Upper lobe of right lung (tissue), 1 donor: ENCODE measurements at regions not wholly inside any gene's neighbourhood (a gene's known extent, or its start where the extent isn't known, plus 50 kb on each side); places are given as distances from the start of the nearest gene placed in this dataset.

ENCODE experiments used
- ATAC-seq: fragments of 200-7000 bp; cut with Tn5 transposase; one replicate; pipeline ENCODE4 v1.9.1; 2020; ENCODE audit warnings: mild to moderate bottlenecking, moderate library complexity
- DNase-seq: peaks from one replicate; pipeline ENCODE4 v3.0.0-alpha.2; 2020
- H3K27ac ChIP-seq: fragments of 200-600 bp; one replicate; pipeline ENCODE4 v1.8.0; 2022
- H3K27me3 ChIP-seq: fragments of 200-600 bp; one replicate; pipeline ENCODE4 v1.8.0; 2022; ENCODE audit warnings: mild to moderate bottlenecking
- H3K36me3 ChIP-seq: fragments of 200-600 bp; one replicate; pipeline ENCODE4 v1.8.0; 2022
- H3K4me1 ChIP-seq: fragments of 200-600 bp; one replicate; pipeline ENCODE4 v1.8.0; 2022
- H3K4me3 ChIP-seq: fragments of 200-600 bp; one replicate; pipeline ENCODE4 v1.8.0; 2022; ENCODE audit warnings: mild to moderate bottlenecking
- H3K9me3 ChIP-seq: fragments of 200-600 bp; one replicate; pipeline ENCODE4 v1.8.0; 2022
- CTCF ChIP-seq: fragments of 200-600 bp; IDR thresholded peaks from one replicate; pipeline ENCODE4 v1.8.0; 2022; ENCODE audit warnings: antibody characterized with exemption
- intact Hi-C: fragments of 100-400 bp; cut with DNase I; formaldehyde crosslinking; loops from one replicate; pipeline ENCODE4 v1.11.0; 2022
- donor health status: DM: no; HTN: yes; CAD: no; lungs with severe emphysema.

DNA sequence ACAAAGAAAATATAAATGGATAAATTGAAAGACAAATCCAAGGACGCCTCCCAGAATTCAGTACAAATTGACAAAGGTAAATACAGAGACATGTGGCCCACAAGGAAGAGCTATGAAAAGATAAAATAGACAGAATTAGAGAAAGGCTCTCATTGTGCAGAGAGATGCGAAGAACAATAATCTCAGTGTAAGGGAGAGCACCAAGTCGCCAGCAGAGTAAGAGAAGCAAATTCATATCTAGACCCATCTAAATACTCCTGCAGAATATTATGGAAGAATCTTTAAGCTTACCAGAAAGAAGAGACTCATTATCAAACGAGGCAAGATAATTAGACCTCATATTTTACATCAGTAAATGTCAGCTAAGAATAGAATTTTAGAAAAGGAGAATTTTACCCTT lies 101.7 kb upstream of the ITGA1 start:
- H3K27ac ChIP-seq, result no peak overlapping the region
- ATAC-seq (no peak), DNase-seq (no peak)
- H3K36me3 ChIP-seq, result no peaks in the 10 kb centered on the region
- H3K4me1 ChIP-seq, result peaks cover 12% of the 10 kb centered on the region
- TF ChIP-seq CTCF, result no peak
- intact Hi-C loops, result no loop called here
- H3K4me3 ChIP-seq, result no peak overlapping the region
- H3K9me3 ChIP-seq, result no peaks in the 10 kb centered on the region
- no peaks in the 10 kb centered on the region for H3K27me3 ChIP-seq

- Histone ChIP-seq H3K9me3 (no peaks in the 10 kb centered on the region), H3K27me3 (no peaks in the 10 kb centered on the region), H3K4me1 (peaks cover 12% of the 10 kb centered on the region), H3K4me3 (no peak overlapping the region), H3K27ac (no peak overlapping the region), H3K36me3 (no peaks in the 10 kb centered on the region)
- DNase-seq (no peak), ATAC-seq (peak; percentile 69)
- intact Hi-C loops, result no loop called here
- TF ChIP-seq CTCF, result no peak
These were observed 97.4 kb upstream of the ITGA1 start for GRCh38 chr5:52690236-52690768.

GRCh38 chr5:52692039-52692438 lies 95.7 kb upstream of the ITGA1 start:
- ATAC-seq (no peak), DNase-seq (no peak)
- TF ChIP-seq CTCF, result no peak
- Histone ChIP-seq H3K27me3 (no peaks in the 10 kb centered on the region), H3K36me3 (no peaks in the 10 kb centered on the region), H3K4me3 (no peak overlapping the region), H3K4me1 (peaks cover 15% of the 10 kb centered on the region), H3K9me3 (no peaks in the 10 kb centered on the region), H3K27ac (no peak overlapping the region)
- intact Hi-C loops, result no loop called here

DNA sequence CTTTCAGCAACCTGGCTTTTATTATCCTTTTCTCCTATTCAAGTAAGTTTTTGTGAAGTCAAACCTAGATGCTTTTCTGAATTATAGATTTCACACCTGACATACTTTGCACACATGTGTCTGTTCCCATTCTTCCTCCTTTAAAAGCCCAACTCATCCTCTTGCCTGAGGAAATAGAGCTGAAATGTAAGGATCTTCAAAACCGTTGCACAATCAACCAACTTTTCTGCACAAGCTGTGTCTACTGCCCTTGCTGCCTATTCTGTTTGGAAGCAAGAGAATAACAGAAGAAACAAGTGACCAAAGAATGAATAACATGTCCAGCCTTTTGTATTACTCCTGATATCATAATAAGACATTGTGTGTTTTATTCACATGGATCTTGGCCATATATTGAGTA lies 95.1 kb upstream of the ITGA1 start:
- TF ChIP-seq CTCF, result no peak
- ATAC-seq, result no peak
- no peaks in the 10 kb centered on the region for H3K36me3 ChIP-seq
- no peak overlapping the region for H3K4me3 ChIP-seq
- DNase-seq, result no peak
- H3K27me3 ChIP-seq, result no peaks in the 10 kb centered on the region
- no peak overlapping the region for H3K27ac ChIP-seq
- intact Hi-C loops, result no loop called here
- peaks cover 15% of the 10 kb centered on the region for H3K4me1 ChIP-seq
- H3K9me3 ChIP-seq, result no peaks in the 10 kb centered on the region

GRCh38 chr5:52693280-52693679 lies 94.4 kb upstream of the ITGA1 start:
- Histone ChIP-seq H3K4me3 (no peak overlapping the region), H3K4me1 (peaks cover 15% of the 10 kb centered on the region), H3K27me3 (no peaks in the 10 kb centered on the region), H3K36me3 (no peaks in the 10 kb centered on the region), H3K9me3 (no peaks in the 10 kb centered on the region), H3K27ac (no peak overlapping the region)
- ATAC-seq (peak; percentile 69), DNase-seq (no peak)
- intact Hi-C loops, result no loop called here
- TF ChIP-seq CTCF, result peak; percentile 63

DNA sequence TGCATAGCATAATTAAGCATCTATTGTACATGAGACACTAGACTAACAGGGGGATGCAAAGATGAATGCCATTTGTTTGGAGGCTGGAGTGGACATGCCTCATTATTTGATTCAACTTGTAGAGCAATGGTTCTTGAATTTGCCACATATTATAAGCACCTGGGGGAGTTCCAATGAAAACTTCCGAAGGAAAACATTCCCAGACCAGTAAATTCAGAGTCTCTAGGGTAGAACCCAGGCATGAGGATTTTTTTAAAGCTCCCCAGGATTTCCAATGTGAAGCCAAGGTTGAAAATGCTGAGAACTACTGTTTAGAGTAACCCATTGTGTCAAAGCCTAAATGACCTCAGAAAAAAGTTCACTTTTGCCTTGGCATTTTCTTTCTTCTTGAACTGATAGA lies 93.9 kb upstream of the ITGA1 start:
- no peak overlapping the region for H3K27ac ChIP-seq
- intact Hi-C loops, result no loop called here
- H3K4me1 ChIP-seq, result peaks cover 15% of the 10 kb centered on the region

More for the DNA sequence above, 93.9 kb upstream of the ITGA1 start:
- Histone ChIP-seq H3K36me3 (no peaks in the 10 kb centered on the region), H3K9me3 (no peaks in the 10 kb centered on the region), H3K4me3 (no peak overlapping the region), H3K27me3 (no peaks in the 10 kb centered on the region)
- DNase-seq (no peak), ATAC-seq (no peak)
- TF ChIP-seq CTCF, result no peak
